WTC11 (cell line): ENCODE measurements at regions not wholly inside any gene's neighbourhood (a gene's known extent, or its start where the extent isn't known, plus 50 kb on each side); places are given as distances from the start of the nearest gene placed in this dataset.

ENCODE experiments used
- ATAC-seq: fragments of 200-7000 bp; cut with Tn5 transposase; 2 replicates; pipeline ENCODE4 v1.10.0; 2021; ENCODE audit warnings: mild to moderate bottlenecking, moderate library complexity
- CTCF ChIA-PET: fragments of 300-600 bp; sonication (Branson Sonifier 250); formaldehyde crosslinking; loops from one replicate; lab custom pipeline; 2021; ENCODE audit warnings: antibody characterized with exemption; lab: Charles Lee
- POLR2A ChIA-PET: fragments of 350-600 bp; sonication (Branson Sonifier 250); formaldehyde crosslinking; loops from one replicate; lab custom pipeline; 2021; ENCODE audit warnings: antibody characterized with exemption; lab: Charles Lee
- DNase-seq: peaks from one replicate; pipeline ENCODE4 v3.0.0; 2021; ENCODE audit warnings: low spot score
- H3K27ac Mint-ChIP-seq: 2 replicates; pipeline ENCODE4 v1.8.0; 2021; ENCODE audit warnings: mixed read lengths
- H3K27me3 Mint-ChIP-seq: 2 replicates; pipeline ENCODE4 v1.8.0; 2021; ENCODE audit warnings: low read depth, mild to moderate bottlenecking, moderate library complexity, mixed read lengths
- H3K36me3 Mint-ChIP-seq: 2 replicates; pipeline ENCODE4 v1.8.0; 2021; ENCODE audit warnings: mixed read lengths
- H3K4me1 Mint-ChIP-seq: 2 replicates; pipeline ENCODE4 v1.8.0; 2022; ENCODE audit warnings: mixed read lengths
- H3K4me3 Mint-ChIP-seq: 2 replicates; pipeline ENCODE4 v1.8.0; 2021; ENCODE audit warnings: mild to moderate bottlenecking, moderate library complexity, mixed read lengths
- H3K9me3 Mint-ChIP-seq: 2 replicates; pipeline ENCODE4 v1.8.0; 2021; ENCODE audit warnings: mixed read lengths
- ATF3 ChIP-seq: sonication (generic); formaldehyde crosslinking; conservative IDR thresholded peaks from 2 replicates; pipeline ENCODE4 v1.8.1; 2022; ENCODE audit warnings: mild to moderate bottlenecking, missing genetic modification reagents
- CREB1 ChIP-seq: sonication (generic); formaldehyde crosslinking; IDR thresholded peaks from 2 replicates; pipeline ENCODE4 v1.8.0; 2023; ENCODE audit warnings: mild to moderate bottlenecking, missing genetic modification reagents
- FOXJ3 ChIP-seq: sonication (generic); formaldehyde crosslinking; IDR thresholded peaks from 2 replicates; pipeline ENCODE4 v1.9.0; 2021; ENCODE audit warnings: missing genetic modification reagents, mild to moderate bottlenecking, borderline replicate concordance
- FOXK1 ChIP-seq: sonication (generic); formaldehyde crosslinking; IDR thresholded peaks from 2 replicates; pipeline ENCODE4 v1.8.0; 2022; ENCODE audit warnings: mild to moderate bottlenecking, moderate library complexity, missing genetic modification reagents
- IRF2 ChIP-seq: sonication (generic); formaldehyde crosslinking; IDR thresholded peaks from 2 replicates; pipeline ENCODE4 v1.8.0; 2022; ENCODE audit warnings: low read depth, missing genetic modification reagents, borderline replicate concordance
- KAT7 ChIP-seq: sonication (generic); formaldehyde crosslinking; IDR thresholded peaks from 2 replicates; pipeline ENCODE4 v1.8.1; 2023; ENCODE audit warnings: missing genetic modification reagents, mild to moderate bottlenecking, borderline replicate concordance
- MXD4 ChIP-seq: fragments of 250-450 bp; sonication (Bioruptor Pico); IDR thresholded peaks from 2 replicates; pipeline ENCODE4 v1.8.0; 2021; ENCODE audit warnings: mild to moderate bottlenecking, moderate library complexity, borderline replicate concordance
- MYBL2 ChIP-seq: sonication (generic); formaldehyde crosslinking; IDR thresholded peaks from 2 replicates; pipeline ENCODE4 v1.8.1; 2023; ENCODE audit warnings: mild to moderate bottlenecking, moderate library complexity, missing genetic modification reagents
- NR3C1 ChIP-seq: sonication (generic); formaldehyde crosslinking; conservative IDR thresholded peaks from 2 replicates; pipeline ENCODE4 v1.8.1; 2023; ENCODE audit warnings: low read depth, mild to moderate bottlenecking, missing genetic modification reagents
- RORB ChIP-seq: fragments of 250-450 bp; sonication (Bioruptor Pico); IDR thresholded peaks from 2 replicates; pipeline ENCODE4 v1.9.0; 2021; ENCODE audit warnings: mild to moderate bottlenecking
- SMAD4 ChIP-seq: sonication (generic); formaldehyde crosslinking; IDR thresholded peaks from 2 replicates; pipeline ENCODE4 v1.8.0; 2022; ENCODE audit warnings: mild to moderate bottlenecking, missing genetic modification reagents
- TEAD4 ChIP-seq: sonication (generic); formaldehyde crosslinking; IDR thresholded peaks from 2 replicates; pipeline ENCODE4 v1.8.0; 2022; ENCODE audit warnings: mild to moderate bottlenecking, missing genetic modification reagents
- TP53 ChIP-seq: sonication (generic); formaldehyde crosslinking; IDR thresholded peaks from 2 replicates; pipeline ENCODE4 v1.8.1; 2023; ENCODE audit warnings: mild to moderate bottlenecking, missing genetic modification reagents
- ZBTB21 ChIP-seq: sonication (generic); formaldehyde crosslinking; IDR thresholded peaks from 2 replicates; pipeline ENCODE4 v1.8.1; 2023; ENCODE audit warnings: mild to moderate bottlenecking, missing genetic modification reagents, borderline replicate concordance
- ZNF121 ChIP-seq: sonication (generic); formaldehyde crosslinking; IDR thresholded peaks from 2 replicates; pipeline ENCODE4 v1.8.0; 2023; ENCODE audit warnings: missing genetic modification reagents
- ZNF263 ChIP-seq: sonication (generic); formaldehyde crosslinking; IDR thresholded peaks from 2 replicates; pipeline ENCODE4 v1.8.1; 2022; ENCODE audit warnings: low read depth, mild to moderate bottlenecking, moderate library complexity, missing genetic modification reagents
- ZNF416 ChIP-seq: fragments of 250-450 bp; sonication (Bioruptor Pico); IDR thresholded peaks from 2 replicates; pipeline ENCODE4 v1.9.0; 2021; ENCODE audit warnings: mild to moderate bottlenecking, inconsistent platforms
- TF ChIP-seq, protein P1 (sequence below): sonication (generic); formaldehyde crosslinking; IDR thresholded peaks from 2 replicates; pipeline ENCODE4 v1.8.1; 2023; ENCODE audit warnings: mild to moderate bottlenecking, missing genetic modification reagents, moderate library complexity
- TF ChIP-seq, protein P2 (sequence below): sonication (generic); formaldehyde crosslinking; IDR thresholded peaks from 2 replicates; pipeline ENCODE4 v1.8.1; 2022; ENCODE audit warnings: low read depth, mild to moderate bottlenecking, moderate library complexity, missing genetic modification reagents, borderline replicate concordance
- TF ChIP-seq, protein P3 (sequence below): sonication (generic); formaldehyde crosslinking; IDR thresholded peaks from 2 replicates; pipeline ENCODE4 v1.8.1; 2023; ENCODE audit warnings: mild to moderate bottlenecking, missing genetic modification reagents, moderate library complexity
- TF ChIP-seq, protein P4 (sequence below): fragments of 250-450 bp; sonication (Bioruptor Pico); IDR thresholded peaks from 2 replicates; pipeline ENCODE4 v1.9.0; 2021; ENCODE audit warnings: mild to moderate bottlenecking, borderline replicate concordance

DNA sequence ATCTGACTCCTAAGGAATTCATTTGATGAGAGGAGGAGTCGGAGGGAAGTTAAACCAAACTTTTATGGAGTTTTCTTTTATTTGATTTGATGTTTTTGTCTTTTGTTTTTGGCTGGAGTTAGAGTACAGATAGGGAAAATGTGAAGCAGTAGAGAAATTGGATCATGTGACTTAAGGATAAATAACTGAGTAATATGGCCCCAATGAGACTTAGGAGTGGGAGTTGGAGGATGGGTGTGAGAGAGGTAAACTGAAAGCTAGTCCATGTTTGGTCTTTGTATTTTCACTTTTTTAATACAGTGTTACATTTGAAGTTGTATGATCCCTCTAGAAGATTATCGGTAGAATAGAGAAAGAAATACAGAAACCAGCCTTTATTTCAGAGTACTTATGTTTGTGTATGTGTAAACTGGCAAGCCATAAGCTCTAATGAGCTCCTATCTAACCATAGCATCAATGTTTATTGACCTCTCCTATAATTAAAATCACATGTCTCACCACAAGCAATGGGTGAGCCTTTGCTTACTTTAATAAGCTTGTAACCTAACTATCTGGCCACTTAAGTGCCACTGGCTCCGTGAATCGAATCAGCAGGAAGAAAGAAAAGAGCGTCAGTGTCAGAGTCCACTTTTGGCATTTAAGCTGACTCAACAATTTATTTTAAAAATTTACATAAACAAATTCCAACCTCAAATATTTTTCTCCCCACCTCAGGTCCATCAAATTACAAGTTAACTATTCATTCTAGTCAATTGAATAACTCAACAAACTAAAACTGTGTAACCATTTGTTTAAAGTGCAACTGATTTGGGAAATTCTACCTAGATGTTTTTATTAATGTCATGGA lies 113.8 kb downstream of the EPDR1 start (continued):
- TF ChIP-seq ZNF263 (CRISPR knock-in tag) (no peak), MYBL2 (no peak), TP53 (CRISPR knock-in tag) (no peak), CREB1 (no peak), ZNF416 (CRISPR knock-in tag) (no peak)
- TF ChIP-seq, protein P1, sequence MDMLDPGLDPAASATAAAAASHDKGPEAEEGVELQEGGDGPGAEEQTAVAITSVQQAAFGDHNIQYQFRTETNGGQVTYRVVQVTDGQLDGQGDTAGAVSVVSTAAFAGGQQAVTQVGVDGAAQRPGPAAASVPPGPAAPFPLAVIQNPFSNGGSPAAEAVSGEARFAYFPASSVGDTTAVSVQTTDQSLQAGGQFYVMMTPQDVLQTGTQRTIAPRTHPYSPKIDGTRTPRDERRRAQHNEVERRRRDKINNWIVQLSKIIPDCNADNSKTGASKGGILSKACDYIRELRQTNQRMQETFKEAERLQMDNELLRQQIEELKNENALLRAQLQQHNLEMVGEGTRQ (CRISPR knock-in tag) = no peak

DNA sequence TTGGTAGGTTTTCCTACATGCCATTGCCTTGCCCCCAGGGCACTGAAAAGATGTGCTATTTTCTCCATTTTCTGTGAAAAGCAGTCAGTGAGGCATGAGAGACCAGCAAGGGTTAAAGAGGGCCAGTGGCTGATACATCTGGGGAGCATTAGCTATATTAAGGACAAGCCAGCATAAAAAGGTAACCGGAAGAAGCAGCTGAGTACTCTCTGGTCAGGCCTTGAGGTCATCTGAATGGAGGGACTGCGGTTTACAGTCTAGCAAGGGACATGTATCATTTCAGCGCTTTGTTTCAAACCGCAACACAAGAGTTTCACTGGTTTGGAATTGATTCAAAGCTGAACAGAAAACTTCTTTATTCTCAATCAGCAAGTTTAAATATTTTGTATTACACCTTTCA lies 120.4 kb downstream of the EPDR1 start:
- ATAC-seq = no peak
- Mint-ChIP-seq H3K9me3 (0 out of 2 replicates have a peak, but pooled peaks cover 3% of the 10 kb centered on the region), H3K4me1 (no peaks in the 10 kb centered on the region), H3K4me3 (no peak overlapping the region), H3K36me3 (no peaks in the 10 kb centered on the region), H3K27ac (no peak overlapping the region)
- no peak for DNase-seq
- CTCF ChIA-PET = no interaction called here
- TF ChIP-seq SMAD4 (CRISPR knock-in tag) (no peak), ZBTB21 (CRISPR knock-in tag) (no peak), KAT7 (CRISPR knock-in tag) (no peak), FOXK1 (CRISPR knock-in tag) (no peak), ATF3 (CRISPR knock-in tag) (no peak), RORB (CRISPR knock-in tag) (no peak), TP53 (CRISPR knock-in tag) (no peak), TEAD4 (CRISPR knock-in tag) (no peak), NR3C1 (no peak), ZNF416 (CRISPR knock-in tag) (no peak), FOXJ3 (CRISPR knock-in tag) (no peak), IRF2 (CRISPR knock-in tag) (no peak), MXD4 (CRISPR knock-in tag) (no peak), ZNF121 (CRISPR knock-in tag) (no peak)
- TF ChIP-seq, protein P2, sequence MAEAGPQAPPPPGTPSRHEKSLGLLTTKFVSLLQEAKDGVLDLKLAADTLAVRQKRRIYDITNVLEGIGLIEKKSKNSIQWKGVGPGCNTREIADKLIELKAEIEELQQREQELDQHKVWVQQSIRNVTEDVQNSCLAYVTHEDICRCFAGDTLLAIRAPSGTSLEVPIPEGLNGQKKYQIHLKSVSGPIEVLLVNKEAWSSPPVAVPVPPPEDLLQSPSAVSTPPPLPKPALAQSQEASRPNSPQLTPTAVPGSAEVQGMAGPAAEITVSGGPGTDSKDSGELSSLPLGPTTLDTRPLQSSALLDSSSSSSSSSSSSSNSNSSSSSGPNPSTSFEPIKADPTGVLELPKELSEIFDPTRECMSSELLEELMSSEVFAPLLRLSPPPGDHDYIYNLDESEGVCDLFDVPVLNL = no peak
- TF ChIP-seq, protein P3, sequence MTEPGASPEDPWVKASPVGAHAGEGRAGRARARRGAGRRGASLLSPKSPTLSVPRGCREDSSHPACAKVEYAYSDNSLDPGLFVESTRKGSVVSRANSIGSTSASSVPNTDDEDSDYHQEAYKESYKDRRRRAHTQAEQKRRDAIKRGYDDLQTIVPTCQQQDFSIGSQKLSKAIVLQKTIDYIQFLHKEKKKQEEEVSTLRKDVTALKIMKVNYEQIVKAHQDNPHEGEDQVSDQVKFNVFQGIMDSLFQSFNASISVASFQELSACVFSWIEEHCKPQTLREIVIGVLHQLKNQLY (CRISPR knock-in tag) = no peak
- TF ChIP-seq, protein P4, sequence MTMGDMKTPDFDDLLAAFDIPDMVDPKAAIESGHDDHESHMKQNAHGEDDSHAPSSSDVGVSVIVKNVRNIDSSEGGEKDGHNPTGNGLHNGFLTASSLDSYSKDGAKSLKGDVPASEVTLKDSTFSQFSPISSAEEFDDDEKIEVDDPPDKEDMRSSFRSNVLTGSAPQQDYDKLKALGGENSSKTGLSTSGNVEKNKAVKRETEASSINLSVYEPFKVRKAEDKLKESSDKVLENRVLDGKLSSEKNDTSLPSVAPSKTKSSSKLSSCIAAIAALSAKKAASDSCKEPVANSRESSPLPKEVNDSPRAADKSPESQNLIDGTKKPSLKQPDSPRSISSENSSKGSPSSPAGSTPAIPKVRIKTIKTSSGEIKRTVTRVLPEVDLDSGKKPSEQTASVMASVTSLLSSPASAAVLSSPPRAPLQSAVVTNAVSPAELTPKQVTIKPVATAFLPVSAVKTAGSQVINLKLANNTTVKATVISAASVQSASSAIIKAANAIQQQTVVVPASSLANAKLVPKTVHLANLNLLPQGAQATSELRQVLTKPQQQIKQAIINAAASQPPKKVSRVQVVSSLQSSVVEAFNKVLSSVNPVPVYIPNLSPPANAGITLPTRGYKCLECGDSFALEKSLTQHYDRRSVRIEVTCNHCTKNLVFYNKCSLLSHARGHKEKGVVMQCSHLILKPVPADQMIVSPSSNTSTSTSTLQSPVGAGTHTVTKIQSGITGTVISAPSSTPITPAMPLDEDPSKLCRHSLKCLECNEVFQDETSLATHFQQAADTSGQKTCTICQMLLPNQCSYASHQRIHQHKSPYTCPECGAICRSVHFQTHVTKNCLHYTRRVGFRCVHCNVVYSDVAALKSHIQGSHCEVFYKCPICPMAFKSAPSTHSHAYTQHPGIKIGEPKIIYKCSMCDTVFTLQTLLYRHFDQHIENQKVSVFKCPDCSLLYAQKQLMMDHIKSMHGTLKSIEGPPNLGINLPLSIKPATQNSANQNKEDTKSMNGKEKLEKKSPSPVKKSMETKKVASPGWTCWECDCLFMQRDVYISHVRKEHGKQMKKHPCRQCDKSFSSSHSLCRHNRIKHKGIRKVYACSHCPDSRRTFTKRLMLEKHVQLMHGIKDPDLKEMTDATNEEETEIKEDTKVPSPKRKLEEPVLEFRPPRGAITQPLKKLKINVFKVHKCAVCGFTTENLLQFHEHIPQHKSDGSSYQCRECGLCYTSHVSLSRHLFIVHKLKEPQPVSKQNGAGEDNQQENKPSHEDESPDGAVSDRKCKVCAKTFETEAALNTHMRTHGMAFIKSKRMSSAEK (CRISPR knock-in tag) = no peak
- TF ChIP-seq, all 79 proteins: peak for 0
- POLR2A ChIA-PET = no interaction called here
- H3K27me3 Mint-ChIP-seq = no peaks in the 10 kb centered on the region
